Brain microvascular endothelial cell (primary cell): ENCODE measurements at regions not wholly inside any gene's neighbourhood (a gene's known extent, or its start where the extent isn't known, plus 50 kb on each side); places are given as distances from the start of the nearest gene placed in this dataset.

Experiments used
- DNase-seq: peaks from one replicate; pipeline ENCODE4 v3.0.0-alpha.2; 2020
- H3K27ac ChIP-seq: fragments of 250-450 bp; sonication (Bioruptor Pico); 2 replicates; pipeline ENCODE4 v1.5.1; 2020; ENCODE audit warnings: mild to moderate bottlenecking, moderate library complexity
- H3K27me3 ChIP-seq: fragments of 250-450 bp; sonication (Bioruptor Pico); replicated peaks from 2 replicates; pipeline ENCODE4 v1.5.1; 2020; ENCODE audit warnings: mild to moderate bottlenecking
- H3K36me3 ChIP-seq: fragments of 250-450 bp; sonication (Bioruptor Pico); replicated peaks from 2 replicates; pipeline ENCODE4 v1.5.1; 2020; ENCODE audit warnings: mild to moderate bottlenecking
- H3K4me3 ChIP-seq: 2 replicates; pipeline ENCODE4 v1.5.1; 2011; ENCODE audit warnings: low read depth, mild to moderate bottlenecking, control low read depth, low read length, moderate library complexity
- CTCF ChIP-seq: IDR thresholded peaks from 2 replicates; pipeline ENCODE4 v1.5.1; 2011; ENCODE audit warnings: low read depth, mild to moderate bottlenecking, moderate library complexity, low read length, control low read depth, inconsistent platforms; ENCODE audit errors: missing control alignments
- in situ Hi-C: cut with HindIII; loops from 2 replicates; pipeline ENCODE4 v1.10.0; 2017; ENCODE audit warnings: low sequenced_read_pairs, low pct_ligation_motif_present

- no peaks in the 10 kb centered on the region for H3K27me3 ChIP-seq
- peak; percentile 33 for DNase-seq
- H3K27ac ChIP-seq, result no peak overlapping the region
- H3K36me3 ChIP-seq, result no peaks in the 10 kb centered on the region
- H3K4me3 ChIP-seq, result no peak overlapping the region
- TF ChIP-seq CTCF, result no peak
- in situ Hi-C loops, result no loop called here
These were observed 267.8 kb downstream of the FOXL1 start for GRCh38 chr16:86846136-86846535.

- peak; percentile 36 for DNase-seq
- H3K27ac ChIP-seq, result no peak overlapping the region
- in situ Hi-C loops, result no loop called here
- H3K4me3 ChIP-seq, result no peak overlapping the region
- no peaks in the 10 kb centered on the region for H3K36me3 ChIP-seq
- no peaks in the 10 kb centered on the region for H3K27me3 ChIP-seq
- no peak for TF ChIP-seq CTCF
These were observed 270.5 kb downstream of the FOXL1 start for GRCh38 chr16:86848821-86849220.

DNA sequence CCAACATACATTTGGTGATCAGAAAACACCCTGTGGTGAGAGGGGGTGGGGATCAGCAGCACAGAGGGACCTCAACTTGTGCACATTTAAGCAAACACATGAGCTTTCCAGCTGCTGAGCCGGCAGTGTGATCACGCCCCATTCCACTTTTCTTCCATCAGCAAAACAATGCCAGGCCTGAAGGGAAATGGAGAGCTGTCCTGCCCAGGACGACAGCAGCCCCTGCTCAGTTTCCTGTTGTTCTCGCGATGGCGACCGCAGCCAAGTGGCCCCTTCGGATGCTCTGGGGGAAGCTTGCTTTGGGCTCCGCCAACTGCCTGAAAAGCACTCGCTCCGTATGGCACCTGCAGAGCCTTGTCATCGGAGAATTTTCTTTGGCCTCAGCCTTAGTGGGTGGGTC lies 272.3 kb downstream of the FOXL1 start:
- H3K27me3 ChIP-seq, result no peaks in the 10 kb centered on the region
- TF ChIP-seq CTCF, result no peak
- DNase-seq, result no peak
- no peak overlapping the region for H3K4me3 ChIP-seq
- in situ Hi-C loops, result no loop called here
- no peak overlapping the region for H3K27ac ChIP-seq
- H3K36me3 ChIP-seq, result no peaks in the 10 kb centered on the region

GRCh38 chr16:86852135-86852534 lies 273.8 kb downstream of the FOXL1 start:
- no peak for TF ChIP-seq CTCF
- H3K36me3 ChIP-seq, result no peaks in the 10 kb centered on the region
- in situ Hi-C loops, result no loop called here
- DNase-seq, result no peak
- H3K27me3 ChIP-seq, result no peaks in the 10 kb centered on the region
- no peak overlapping the region for H3K27ac ChIP-seq
- no peak overlapping the region for H3K4me3 ChIP-seq

GRCh38 chr16:86854058-86854621 lies 275.8 kb downstream of the FOXL1 start:
- H3K36me3 ChIP-seq, result no peaks in the 10 kb centered on the region
- H3K27ac ChIP-seq, result no peak overlapping the region
- H3K4me3 ChIP-seq, result no peak overlapping the region
- in situ Hi-C loops, result no loop called here
- DNase-seq, result no peak
- no peaks in the 10 kb centered on the region for H3K27me3 ChIP-seq
- TF ChIP-seq CTCF, result no peak

GRCh38 chr16:86854626-86855294 lies 276.4 kb downstream of the FOXL1 start:
- no peak for TF ChIP-seq CTCF
- DNase-seq, result no peak
- no peaks in the 10 kb centered on the region for H3K27me3 ChIP-seq
- no peak overlapping the region for H3K4me3 ChIP-seq
- H3K27ac ChIP-seq, result no peak overlapping the region
- in situ Hi-C loops, result no loop called here
- H3K36me3 ChIP-seq, result no peaks in the 10 kb centered on the region
